DOHH2 (cell line): ENCODE measurements at regions not wholly inside any gene's neighbourhood (a gene's known extent, or its start where the extent isn't known, plus 50 kb on each side); places are given as distances from the start of the nearest gene placed in this dataset.

Source experiments
- EZH2phosphoT487 ChIP-seq: fragments of 200-600 bp; sonication (generic); IDR thresholded peaks from 2 replicates; pipeline ENCODE4 v1.6.1; 2017; ENCODE audit warnings: borderline replicate concordance, mild to moderate bottlenecking, antibody characterized with exemption, low read length, moderate library complexity, mixed read lengths
- TF ChIP-seq, protein P1 (sequence below): fragments of 200-600 bp; sonication (generic); IDR thresholded peaks from one replicate; pipeline ENCODE4 v1.5.1; 2014; ENCODE audit warnings: antibody characterized with exemption, mild to moderate bottlenecking, low read depth, low read length; ENCODE audit not compliant: poor library complexity, severe bottlenecking

DNA sequence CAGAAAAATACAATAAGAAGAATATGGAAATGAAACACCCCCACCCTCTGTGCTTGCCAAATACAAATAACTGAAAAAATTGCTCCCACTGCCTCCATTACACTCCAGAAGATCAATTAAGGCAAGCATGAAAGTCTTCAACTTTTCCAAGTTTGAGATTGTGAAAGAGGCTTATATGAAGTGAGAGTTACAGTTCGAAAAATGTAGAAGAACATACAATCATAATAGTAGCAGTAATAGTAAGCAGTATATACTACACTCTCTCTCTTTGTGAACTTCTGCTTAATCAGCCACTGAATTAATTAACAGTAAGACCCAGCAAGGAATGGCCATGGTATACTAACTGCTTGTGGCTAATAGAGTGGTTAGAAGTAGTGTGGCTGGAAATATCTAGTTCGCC is 923.2 kb downstream of the RPA4 start:
- TF ChIP-seq, protein P1, sequence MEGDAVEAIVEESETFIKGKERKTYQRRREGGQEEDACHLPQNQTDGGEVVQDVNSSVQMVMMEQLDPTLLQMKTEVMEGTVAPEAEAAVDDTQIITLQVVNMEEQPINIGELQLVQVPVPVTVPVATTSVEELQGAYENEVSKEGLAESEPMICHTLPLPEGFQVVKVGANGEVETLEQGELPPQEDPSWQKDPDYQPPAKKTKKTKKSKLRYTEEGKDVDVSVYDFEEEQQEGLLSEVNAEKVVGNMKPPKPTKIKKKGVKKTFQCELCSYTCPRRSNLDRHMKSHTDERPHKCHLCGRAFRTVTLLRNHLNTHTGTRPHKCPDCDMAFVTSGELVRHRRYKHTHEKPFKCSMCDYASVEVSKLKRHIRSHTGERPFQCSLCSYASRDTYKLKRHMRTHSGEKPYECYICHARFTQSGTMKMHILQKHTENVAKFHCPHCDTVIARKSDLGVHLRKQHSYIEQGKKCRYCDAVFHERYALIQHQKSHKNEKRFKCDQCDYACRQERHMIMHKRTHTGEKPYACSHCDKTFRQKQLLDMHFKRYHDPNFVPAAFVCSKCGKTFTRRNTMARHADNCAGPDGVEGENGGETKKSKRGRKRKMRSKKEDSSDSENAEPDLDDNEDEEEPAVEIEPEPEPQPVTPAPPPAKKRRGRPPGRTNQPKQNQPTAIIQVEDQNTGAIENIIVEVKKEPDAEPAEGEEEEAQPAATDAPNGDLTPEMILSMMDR: no peak
- TF ChIP-seq EZH2phosphoT487: no peak
